Epidermal melanocyte (primary cell): ENCODE measurements at regions not wholly inside any gene's neighbourhood (a gene's known extent, or its start where the extent isn't known, plus 50 kb on each side); places are given as distances from the start of the nearest gene placed in this dataset.

Experiments used
- DNase-seq: peaks from one replicate; pipeline ENCODE4 v3.0.0; 2011; ENCODE audit warnings: low spot score; ENCODE audit not compliant: insufficient read length

DNA sequence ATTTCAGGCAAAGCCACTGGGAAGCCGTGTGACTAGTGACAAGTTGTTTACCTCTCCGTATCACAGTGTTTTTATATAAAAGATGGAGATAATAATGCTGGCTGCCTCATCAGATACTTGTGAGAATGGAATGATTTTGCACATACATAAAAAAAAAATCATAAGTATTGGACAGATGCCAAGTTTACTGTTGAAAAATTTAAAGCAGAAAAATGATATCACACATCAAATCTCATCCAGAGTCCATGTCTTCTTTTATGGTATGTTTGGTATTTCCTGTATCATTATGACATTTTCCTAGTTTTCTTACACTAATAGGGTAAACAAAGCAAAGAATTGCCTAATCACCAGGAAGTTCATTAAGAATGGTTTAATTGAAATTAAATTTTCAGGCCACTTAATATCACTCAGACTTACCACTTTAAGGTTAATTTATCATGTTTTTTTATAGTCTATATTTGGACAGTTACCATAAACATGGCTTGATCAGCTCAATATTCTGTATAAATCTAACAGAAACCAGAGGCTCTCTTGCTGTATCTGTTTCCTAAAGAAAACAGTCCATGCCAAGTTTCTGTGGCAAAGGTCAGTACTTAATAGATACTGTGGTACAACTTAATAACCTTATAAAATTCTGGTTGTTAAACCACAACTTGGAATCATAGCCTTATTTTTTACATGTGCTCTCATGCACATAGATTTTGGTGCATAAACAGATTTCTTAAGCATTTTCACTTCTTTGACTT lies 656.5 kb upstream of the RIOK2 start:
- DNase-seq: peak; percentile 22

DNA sequence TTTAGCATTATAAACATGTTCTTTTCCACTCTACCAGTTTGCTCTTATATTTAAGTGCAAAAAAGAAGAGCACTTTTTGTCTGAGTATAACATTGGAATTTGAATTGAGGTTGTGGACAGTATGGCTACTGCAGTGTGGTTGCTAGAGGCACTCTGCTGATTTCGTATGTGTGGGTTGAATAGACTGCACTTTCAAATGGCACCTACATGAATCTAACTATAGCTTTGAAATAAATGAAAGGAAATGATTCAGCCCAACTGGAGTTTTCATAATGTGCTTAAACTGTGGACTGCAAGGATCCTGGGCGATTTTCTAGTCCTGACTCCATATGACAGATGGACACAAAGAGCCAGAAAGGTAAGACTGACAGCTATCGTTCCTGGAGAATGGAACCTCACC lies 657.6 kb upstream of the RIOK2 start:
- DNase-seq: no peak

DNA sequence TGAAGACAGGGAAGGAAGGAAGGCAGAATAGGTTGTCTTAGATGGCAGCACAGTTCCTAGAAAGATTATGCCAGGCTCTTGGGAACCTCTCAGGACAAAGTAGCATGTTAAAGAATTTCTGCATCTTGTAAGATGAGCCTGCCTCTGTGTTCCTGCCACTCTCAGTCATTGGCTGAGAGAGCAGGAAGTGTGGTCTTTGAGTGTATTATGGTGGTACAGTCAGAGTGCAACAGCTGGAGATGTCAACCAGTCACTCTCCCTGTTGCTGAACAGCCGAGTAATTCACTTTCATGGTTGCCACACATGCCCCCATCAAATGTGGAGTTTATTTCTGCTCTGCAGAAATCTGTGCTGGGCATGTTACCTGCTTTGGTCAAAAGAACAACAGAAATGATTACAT lies 659.6 kb upstream of the RIOK2 start:
- no peak for DNase-seq

DNA sequence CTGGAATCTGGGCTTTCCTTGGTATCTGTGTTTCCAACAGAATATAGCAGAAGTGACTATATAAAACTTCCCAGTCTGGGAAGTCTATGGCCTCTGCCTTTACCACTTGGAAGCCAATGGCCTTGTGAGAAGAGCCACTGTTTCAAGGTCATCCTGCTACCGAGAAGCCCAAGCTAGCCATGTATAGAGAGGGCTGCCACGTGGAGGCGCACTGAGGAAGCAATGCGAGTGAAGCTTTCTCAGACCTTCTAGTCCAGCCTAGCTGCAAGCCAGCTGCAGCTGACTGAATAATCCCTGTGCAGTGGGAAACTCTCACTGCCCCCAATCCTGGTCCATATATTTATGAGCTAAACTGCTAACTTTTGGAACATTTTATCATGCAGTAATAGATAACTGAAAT lies 661.8 kb upstream of the RIOK2 start:
- no peak for DNase-seq

DNA sequence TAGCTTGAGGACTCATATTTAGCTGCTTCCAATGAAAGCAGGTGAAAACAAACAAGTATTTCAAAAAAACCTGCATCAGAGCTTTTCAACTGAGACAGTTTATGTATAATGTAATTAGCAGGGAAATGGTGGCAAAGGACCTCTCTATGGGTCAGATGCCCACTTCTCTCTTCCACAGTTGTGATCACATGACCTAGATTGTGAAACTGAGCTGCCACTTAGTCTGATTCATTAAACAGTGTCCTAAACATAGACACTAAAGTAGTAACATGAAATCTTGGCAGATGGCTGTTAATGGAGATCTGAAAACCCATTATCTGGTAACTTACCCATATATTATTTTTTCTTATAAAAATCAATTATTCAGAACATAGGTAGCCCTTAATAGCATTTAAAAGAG lies 663.6 kb upstream of the RIOK2 start:
- DNase-seq: no peak

DNA sequence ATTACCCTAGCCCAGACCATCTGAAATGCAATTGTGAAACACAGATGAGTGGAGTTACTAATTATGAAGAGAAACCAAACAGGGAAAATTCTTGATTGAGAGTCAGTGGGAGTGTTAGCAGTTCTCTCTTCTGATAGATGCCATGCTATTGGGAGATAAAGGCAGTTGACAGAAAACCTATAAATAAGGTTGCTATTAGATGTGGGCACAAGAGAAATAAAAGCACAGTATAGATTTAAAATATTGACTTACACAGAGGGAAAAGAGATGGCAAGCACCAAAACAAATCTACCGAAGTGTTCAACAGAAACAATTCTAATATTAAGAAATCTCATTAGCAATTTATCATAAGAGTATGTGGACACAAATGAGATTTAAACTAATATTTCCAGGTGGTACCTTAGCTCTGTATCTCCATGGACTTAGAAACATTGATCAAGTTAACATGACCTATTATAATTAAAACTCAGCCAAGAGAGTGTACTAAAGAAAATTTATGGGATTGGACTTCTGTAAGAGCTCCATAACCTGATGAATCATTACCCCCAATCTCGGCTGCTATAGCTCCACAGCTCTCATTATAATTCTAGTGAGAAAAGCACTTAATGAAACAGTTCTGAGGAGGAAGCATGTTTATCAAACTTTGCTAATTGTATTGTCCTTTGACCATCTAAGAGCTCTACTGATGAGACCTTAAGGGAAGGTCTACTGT lies 665.0 kb upstream of the RIOK2 start:
- DNase-seq: no peak

DNA sequence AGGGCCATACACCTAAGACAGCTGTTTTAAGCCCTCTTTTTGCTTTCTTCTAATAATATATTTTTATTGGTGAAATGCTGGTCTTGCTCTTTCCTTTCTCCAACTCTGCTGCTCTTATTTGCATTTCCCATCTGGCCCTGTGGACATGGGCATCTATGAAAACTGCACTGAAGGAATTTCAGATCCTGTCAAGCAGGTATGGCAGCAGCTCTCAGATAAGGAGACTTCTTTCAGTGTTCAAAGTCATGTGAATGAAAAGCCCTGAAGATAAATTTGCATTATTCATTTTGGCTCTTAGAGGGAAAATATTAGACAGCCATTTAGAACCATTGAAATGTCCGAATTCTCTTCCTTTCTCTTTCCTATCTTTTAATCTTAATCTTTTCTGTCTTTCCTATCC lies 668.0 kb upstream of the RIOK2 start:
- no peak for DNase-seq

DNA sequence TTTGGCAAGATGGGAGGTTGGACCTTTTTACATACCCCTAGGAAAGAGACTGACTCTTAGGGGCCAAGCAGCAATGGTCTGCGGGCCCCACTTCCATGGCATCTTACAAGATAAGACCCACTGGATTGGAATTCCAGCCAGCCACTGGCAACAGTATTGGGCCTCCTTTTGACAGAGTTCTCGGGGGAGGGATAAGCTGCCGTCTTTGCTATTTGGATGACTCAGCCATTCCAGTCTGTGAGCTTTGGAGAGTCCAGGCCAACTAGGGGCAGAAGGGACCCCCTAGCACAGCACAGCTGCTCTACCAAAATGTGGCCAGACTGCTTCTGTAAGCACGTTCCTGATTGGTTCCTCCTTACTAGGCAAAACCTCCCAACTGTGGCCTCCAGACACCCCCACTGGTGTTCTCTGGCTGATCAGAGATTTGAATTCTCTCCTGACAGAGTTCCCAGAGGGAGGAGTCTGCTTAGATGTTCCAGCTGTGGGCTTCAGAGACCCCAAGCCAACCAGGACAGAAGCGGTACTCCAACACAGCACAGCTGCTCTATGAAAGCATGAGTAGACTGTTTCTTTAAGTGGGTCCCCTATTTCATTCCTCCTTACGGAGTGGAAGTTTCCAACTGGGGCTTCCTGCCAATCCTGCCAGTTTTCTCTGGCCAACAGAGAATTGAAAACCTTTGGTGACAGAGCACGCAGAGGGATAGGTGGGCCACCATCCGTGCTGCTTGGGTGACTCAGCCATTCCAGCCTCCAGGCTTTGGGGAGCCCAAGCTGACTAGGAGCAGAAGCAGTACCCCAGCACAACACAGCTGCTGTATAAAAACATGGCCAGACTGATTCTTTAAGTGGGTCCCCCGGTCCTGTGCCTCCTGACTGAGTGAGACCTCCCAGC lies 672.1 kb upstream of the RIOK2 start:
- no peak for DNase-seq

DNA sequence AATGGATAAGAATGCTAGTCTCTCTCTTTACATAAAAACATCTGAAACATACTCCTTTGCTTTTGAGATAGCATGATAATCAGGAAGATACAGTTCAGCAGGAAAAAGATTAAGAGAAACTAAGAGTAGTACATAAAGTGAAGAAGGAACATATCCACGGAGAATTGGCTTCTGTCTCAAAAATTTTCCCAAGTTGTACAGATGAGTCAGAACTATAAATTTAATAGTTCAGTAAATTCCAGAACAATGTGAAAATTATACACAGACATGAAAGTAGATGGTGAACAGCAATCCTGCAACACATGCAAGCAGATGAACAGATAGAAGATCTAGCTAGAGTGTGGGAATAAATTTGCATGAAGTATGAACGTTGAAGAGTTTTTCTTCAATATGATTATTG lies 691.4 kb upstream of the RIOK2 start:
- DNase-seq: no peak

DNA sequence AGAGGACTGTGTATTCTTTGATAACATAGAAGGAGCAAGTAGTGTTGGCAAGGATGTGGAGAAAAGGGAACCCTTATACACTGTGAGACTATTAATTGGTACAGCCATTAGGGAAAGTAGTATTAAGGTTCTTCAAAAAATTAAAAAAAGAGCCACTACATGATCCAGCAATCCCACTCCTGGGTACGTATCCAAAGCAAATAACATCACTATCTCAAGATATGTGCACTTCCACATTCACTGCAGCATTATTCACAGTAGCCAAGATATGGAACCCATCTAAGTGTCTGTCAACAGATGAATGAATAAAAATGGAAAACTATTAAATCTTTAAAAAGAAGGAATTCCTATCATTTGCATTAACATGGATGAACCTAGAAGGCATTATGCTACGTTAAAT lies 693.2 kb upstream of the RIOK2 start:
- DNase-seq: no peak

DNA sequence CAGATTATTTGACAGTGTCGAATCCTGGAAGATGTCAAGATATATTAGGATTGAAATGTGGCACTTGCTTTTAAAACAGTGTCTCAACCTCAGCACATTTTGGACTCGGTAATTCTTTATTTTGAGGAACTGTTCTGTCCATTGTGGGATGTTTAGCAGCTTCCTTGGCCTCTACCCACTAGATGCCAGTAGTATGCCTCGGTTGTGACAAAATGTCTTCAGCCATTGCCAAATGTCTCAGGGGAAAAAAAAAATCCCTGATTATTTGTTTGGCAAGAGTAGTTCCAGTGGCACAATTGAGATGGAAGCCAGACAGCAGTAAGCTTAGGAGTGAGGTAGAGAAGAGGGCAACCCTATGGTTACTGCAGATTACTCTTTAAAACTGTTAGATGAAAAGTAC lies 694.5 kb upstream of the RIOK2 start:
- no peak for DNase-seq

DNA sequence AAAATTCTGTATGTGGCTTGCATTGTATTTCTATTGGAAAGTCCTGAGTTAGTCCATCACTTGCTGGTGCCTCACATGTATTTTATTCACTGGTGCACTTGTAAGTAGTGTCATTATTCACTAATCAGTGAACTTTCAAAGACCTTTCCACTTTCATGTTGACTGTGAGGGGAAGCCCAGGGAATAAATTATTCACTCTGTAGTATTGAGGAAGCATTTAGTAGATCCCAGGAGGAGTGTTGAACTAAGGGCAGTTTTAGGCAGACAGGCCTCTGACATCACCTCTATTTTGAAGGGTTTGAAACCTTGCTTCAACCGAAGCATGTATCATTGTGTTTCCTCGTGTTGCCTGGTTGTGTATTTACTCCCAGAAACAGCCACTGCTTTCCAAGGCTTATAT lies 705.4 kb upstream of the RIOK2 start:
- no peak for DNase-seq

DNA sequence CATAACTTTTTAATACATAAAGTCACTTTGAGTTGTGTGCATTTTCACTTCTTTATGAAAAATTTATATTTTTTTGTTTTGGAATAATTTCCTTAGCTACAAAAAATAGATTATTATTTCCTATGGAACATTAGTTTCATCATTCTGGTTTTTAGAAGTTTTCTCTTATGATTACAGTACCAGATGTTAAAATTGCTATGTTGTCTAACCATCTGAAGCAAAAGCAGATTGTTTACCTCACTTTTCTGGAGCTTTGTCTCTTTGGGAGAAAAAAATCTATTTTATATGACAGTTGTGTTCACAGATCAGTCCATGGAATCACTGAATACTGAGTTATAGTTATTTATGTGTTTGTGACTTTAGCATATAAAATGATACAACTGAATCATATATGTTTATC lies 708.9 kb upstream of the RIOK2 start:
- DNase-seq: no peak

DNA sequence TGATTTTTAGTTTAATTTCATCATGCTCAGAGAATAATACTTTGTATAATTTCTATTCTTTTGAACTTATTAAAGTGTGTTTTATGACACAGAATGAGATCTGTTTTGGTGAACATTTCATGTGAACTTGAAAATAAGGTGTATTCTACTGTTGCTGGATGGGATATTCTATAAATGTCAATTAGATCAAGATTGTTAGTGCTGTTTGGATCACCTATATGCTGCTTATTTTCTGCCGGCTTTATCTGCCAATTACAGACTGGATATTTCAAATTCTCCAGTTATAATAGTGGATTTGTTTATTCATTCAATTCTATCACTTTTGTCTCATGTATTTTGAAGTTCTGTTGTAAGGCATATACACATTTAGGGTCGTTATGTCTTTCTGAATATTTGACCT lies 720.7 kb upstream of the RIOK2 start:
- DNase-seq: no peak

DNA sequence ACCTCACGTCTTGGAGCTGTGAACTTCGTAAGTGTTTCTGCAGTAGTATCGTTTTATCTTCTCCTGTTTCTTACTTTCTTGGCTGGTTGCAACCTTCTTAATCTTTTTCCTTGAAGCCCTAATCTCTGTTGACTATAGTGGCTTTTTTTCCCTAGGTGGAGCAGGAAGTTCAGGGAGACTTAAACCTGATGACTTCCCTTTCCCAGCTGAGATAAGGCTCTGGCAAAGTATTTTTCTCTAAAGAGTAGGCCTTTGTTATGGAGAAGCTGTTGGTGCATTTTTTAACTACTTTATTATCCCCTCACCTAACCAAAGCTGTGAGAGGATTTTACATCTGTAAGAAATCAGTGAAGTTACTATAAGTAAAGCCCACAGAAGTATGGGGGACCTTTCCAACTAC lies 723.1 kb upstream of the RIOK2 start:
- DNase-seq: no peak

DNA sequence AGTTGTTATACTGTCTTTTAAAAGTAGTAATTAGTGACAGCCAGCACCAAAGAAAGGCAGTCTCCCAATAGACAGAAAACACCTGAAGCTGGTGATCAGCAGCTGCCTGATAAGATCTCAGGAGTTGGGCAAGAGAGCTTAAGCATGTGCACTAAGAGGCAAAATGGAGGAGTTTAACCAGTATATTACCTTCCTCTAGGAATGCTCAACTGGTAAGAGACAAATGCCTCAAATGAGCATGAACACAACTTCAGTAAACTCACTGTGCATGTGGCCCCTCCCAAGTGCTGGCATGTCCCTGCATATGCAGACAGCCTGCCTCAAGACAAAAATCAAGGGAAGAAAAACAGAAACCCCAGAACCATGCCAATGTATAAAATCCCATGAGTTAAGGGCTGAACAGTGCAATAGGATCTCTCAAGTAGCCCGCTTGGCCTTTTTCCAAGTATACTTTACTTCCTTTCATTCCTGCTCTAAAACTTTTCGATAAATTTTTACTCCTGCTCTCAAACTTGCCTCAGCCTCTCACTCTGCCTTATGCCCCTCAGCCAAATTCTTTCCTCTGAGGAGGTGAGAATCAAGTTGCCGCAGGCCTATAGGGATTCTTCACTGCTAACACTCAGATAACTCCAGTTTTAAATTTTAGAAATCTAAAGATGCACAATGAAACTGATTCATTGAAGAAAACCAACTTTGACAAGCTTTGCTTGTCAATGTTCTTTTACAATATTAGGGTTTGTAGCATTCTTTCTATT lies 724.8 kb upstream of the RIOK2 start:
- DNase-seq: no peak

DNA sequence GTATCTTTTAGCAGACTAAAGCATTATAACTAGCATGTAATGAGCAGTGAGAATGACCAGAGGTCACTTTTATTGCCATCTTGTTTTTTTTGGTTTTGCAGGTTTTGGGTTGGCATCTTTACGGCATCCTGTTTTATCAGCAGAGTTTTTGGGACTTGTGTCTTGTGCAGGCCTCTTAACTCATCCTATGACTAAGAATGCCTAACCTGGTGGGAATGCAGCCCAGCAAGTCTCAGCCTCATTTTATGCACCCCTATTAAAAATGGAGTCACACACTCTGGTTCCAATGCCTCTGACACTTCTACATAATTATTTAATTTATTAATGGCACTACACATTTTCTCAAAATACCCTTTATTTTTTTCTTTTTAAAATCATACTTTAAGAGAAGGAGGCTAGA lies 726.5 kb upstream of the RIOK2 start:
- no peak for DNase-seq

DNA sequence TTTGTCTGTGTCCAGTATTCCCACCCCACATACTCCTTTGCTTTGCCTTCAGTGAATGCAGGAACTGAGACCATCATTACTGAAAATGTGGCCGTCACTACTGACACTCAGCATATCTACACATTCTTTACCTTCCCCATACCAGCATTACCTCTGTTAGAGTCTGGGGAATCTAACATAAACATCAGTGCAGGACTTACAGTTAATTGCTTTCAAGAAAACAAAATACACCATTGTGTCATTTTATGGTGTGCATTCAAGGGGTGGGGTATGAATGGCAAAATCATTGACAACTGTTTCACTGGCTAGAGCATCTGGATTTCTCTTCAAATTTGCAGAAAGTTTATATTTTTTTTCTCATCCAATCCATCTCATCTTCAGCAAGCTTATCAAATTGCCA lies 731.4 kb upstream of the RIOK2 start:
- no peak for DNase-seq

DNA sequence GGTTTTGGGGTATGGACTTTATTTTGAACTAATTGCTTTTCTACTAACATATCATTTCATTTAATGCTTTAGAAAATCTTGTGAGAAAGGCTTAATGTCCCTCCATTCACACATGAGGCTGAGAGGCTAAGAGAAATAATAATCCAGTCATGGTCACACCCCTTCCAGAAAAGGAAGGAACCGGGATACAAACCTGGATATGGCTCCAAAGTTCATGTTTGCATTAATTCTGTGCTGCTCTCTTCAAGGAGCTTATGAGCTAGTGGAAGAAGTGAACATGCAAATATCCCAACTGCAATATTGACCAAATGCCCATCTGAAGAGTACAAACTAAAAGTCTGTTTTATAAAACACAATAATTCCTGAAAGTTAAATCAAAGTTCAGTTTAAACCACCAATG lies 732.1 kb upstream of the RIOK2 start:
- no peak for DNase-seq

DNA sequence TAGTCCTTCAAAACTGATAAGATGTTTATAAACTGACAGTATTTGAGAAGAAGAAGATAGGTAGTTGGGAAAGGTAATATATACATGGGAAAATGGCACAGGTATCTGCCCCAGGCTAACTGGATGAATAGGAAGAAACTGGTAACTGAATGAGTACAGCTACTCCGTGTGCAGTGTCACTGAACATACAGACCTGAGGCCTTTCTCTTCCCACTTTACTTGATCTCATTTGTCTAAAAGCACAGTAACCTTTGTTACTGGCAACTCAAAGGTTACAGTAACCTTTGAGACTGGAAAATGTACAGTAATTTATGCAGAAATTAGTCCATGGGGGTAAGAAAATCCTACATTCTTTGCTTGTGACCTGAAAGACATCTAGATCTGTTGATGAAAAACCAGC lies 735.0 kb upstream of the RIOK2 start:
- DNase-seq: no peak

DNA sequence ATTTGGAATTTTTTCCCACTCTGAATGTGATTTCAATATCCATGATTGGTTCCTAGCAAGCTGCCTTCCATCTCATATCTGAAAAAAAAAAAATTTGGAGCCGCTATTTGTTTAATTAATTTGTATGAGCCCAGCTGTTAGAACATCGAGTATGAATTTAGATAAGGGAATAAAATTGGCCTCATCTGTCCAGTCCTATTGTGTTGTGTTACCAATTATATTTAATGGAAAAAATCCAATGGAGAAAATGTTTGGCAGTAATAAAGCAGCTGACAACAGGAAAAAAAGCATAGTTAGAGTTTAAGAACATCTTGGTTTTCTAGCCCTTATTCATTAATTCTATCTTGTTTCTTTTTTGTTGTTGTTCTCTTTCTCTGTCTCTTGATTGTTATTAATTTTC lies 735.6 kb upstream of the RIOK2 start:
- no peak for DNase-seq

DNA sequence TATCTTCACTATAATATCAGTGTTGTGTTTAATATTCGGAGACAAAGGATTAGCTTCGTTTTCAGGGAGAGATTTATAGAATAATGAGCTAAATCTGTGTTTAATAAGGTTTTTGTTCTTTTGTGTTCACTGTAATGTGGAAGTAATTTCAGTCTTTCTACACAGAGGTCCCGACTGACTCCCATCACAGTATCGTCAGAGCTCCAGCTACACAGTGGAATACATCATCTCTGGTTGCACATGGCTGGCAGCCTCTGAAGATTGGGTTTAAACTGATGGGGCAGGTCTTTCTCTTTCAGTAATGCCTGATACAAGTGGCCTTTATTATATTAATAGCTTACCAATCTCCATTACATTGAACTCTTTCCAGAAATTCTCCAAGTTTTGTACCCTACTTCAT lies 736.7 kb upstream of the RIOK2 start:
- no peak for DNase-seq
